ENCODE measurements at regions not wholly inside any gene's neighbourhood (a gene's known extent, or its start where the extent isn't known, plus 50 kb on each side); places are given as distances from the start of the nearest gene placed in this dataset.

- POLR2A ChIA-PET: no interaction called here
- Histone ChIP-seq H2AFZ (ENCODE audit: low read depth, low read length) (no peak overlapping the region), H3K9ac (ENCODE audit: insufficient read depth in 1 of 2, low read depth in 2 of 2, low read length in 2 of 2) (no peak overlapping the region), H3K9me1 (ENCODE audit: control insufficient read depth, insufficient read depth, low read length) (no peaks in the 10 kb centered on the region), H3K27ac (ENCODE audit: extremely low read depth, low read depth, low read length) (no peak overlapping the region), H3K4me2 (ENCODE audit: insufficient read depth, low read length) (no peak overlapping the region), H3K4me3 (no peak overlapping the region), H3K79me2 (ENCODE audit: control insufficient read depth, insufficient read depth, low read length) (no peaks in the 10 kb centered on the region), H3K27me3 (ENCODE audit: control insufficient read depth in 2 of 2, insufficient read depth in 2 of 2, low read length in 2 of 2) (peaks cover 0 to 10% of the 10 kb centered on the region in 2 experiments; a peak in 2 of 5 replicates), H4K20me1 (replicated peaks; ENCODE audit: control insufficient read depth, insufficient read depth, low read length) (no peaks in the 10 kb centered on the region), H3K9me3 (replicated peaks; ENCODE audit: control insufficient read depth, insufficient read depth, low read depth, low read length) (no peaks in the 10 kb centered on the region), H3K4me1 (replicated peaks in 1 of 2; ENCODE audit: control insufficient read depth in 2 of 2, insufficient read depth in 2 of 2, low read length in 2 of 2) (no peaks in the 10 kb centered on the region), H3K36me3 (ENCODE audit: control insufficient read depth, insufficient read depth, low read length) (no peaks in the 10 kb centered on the region)
- no TSS peak for BruUV-seq (replicated peaks)
- in situ Hi-C loops (cut with MboI): no loop called here
- ATAC-seq (no peak), FAIRE-seq (no peak), DNase-seq (ENCODE audit: extremely low read depth in 1 of 4, low spot score in 3 of 4) (no peak)
- intact Hi-C loops (cut with micrococcal nuclease): no loop called here
- CTCF ChIA-PET (ENCODE audit: low intra/inter-chr PET ratio): no interaction called here
- 3% methylated on average over 8 of the region's 9 CpGs for WGBS (ENCODE audit: insufficient coverage, low coverage, missing lambda C conversion rate)
- TF ChIP-seq PHB (CRISPR knock-in tag; IDR thresholded peaks at IDR 0.05): no peak
- TF ChIP-seq USF1 (CRISPR knock-in tag; IDR thresholded peaks at IDR 0.05): no peak
- no peak for TF ChIP-seq KDM4B (IDR thresholded peaks at IDR 0.05; ENCODE audit: borderline replicate concordance in 2 of 2, low read depth in 1 of 2)
- no peak for TF ChIP-seq ZZZ3 (IDR thresholded peaks at IDR 0.05)
- TF ChIP-seq RAD21 (CRISPR knock-in tag; conservative IDR thresholded peaks at IDR 0.05 in 1 of 2, IDR thresholded peaks at IDR 0.05 in 1 of 2): no peak
- TF ChIP-seq ZNF274 (IDR thresholded peaks at IDR 0.05; ENCODE audit: borderline replicate concordance, low read depth, low read length): no peak
- TF ChIP-seq ZNF780A (CRISPR knock-in tag; IDR thresholded peaks at IDR 0.05): no peak
- no peak for TF ChIP-seq TRIM24 (IDR thresholded peaks at IDR 0.05)
- no peak for TF ChIP-seq ZNF280B (CRISPR knock-in tag; IDR thresholded peaks at IDR 0.05)
- no peak for TF ChIP-seq SNIP1 (IDR thresholded peaks at IDR 0.05; ENCODE audit: low read depth)
- no peak for TF ChIP-seq ZNF609 (CRISPR knock-in tag; IDR thresholded peaks at IDR 0.05; ENCODE audit: borderline replicate concordance)
- no peak for TF ChIP-seq HCFC1 (IDR thresholded peaks at IDR 0.05; ENCODE audit: low read depth, low read length)
- TF ChIP-seq ZNF589 (CRISPR knock-in tag; IDR thresholded peaks at IDR 0.05; ENCODE audit: low read depth): no peak
These were observed 223.0 kb downstream of the EBLN2 start for GRCh38 chr3:73284472-73284871.

All from K562 (cell line).